ENCODE measurements at regions not wholly inside any gene's neighbourhood (a gene's known extent, or its start where the extent isn't known, plus 50 kb on each side); places are given as distances from the start of the nearest gene placed in this dataset.

GRCh38 chr13:89279374-89279773 is 1608.2 kb downstream of the SLITRK5 start:
- no peak overlapping the region for H3K4me3 ChIP-seq
- no peaks in the 10 kb centered on the region for H3K4me1 ChIP-seq (replicated peaks)
- no peaks in the 10 kb centered on the region for H3K36me3 ChIP-seq
- no peak overlapping the region for H3K27ac ChIP-seq
- H3K27me3 ChIP-seq (replicated peaks), result no peaks in the 10 kb centered on the region
- no peaks in the 10 kb centered on the region for H3K9me3 ChIP-seq (replicated peaks)
- DNase-seq (ENCODE audit: low read depth in 1 of 2, low spot score in 2 of 2), result no peak

DNA sequence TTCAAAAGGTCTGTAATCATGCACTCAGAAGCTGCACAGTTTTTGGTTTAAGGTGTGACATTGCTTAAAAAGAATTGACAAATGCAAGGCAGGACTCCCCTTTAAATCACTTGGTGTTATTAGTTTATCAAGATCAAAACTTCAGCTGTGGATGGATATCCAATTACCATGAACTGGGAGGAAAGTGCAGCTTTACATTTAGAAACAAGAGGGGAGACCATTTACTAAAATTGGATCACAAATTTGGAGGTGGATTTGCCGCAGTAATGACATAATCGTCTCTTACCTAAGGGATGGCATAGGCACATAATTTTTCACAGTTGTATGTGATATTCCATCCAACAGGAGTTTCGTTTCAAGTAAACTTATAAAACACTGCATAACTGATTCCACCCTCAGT is 1610.2 kb downstream of the SLITRK5 start:
- Histone ChIP-seq H3K9me3 (replicated peaks) (no peaks in the 10 kb centered on the region), H3K27me3 (replicated peaks) (no peaks in the 10 kb centered on the region), H3K4me3 (no peak overlapping the region), H3K4me1 (replicated peaks) (no peaks in the 10 kb centered on the region), H3K36me3 (no peaks in the 10 kb centered on the region), H3K27ac (no peak overlapping the region)
- DNase-seq (ENCODE audit: low read depth in 1 of 2, low spot score in 2 of 2), result no peak

- no peaks in the 10 kb centered on the region for H3K27me3 ChIP-seq (replicated peaks)
- H3K36me3 ChIP-seq, result no peaks in the 10 kb centered on the region
- DNase-seq (ENCODE audit: low read depth in 1 of 2, low spot score in 2 of 2), result no peak
- H3K9me3 ChIP-seq (replicated peaks), result no peaks in the 10 kb centered on the region
- H3K27ac ChIP-seq, result no peak overlapping the region
- no peaks in the 10 kb centered on the region for H3K4me1 ChIP-seq (replicated peaks)
- H3K4me3 ChIP-seq, result no peak overlapping the region
Measured at GRCh38 chr13:89282241-89282640, 1611.1 kb downstream of the SLITRK5 start.

- Histone ChIP-seq H3K4me1 (replicated peaks) (no peaks in the 10 kb centered on the region), H3K9me3 (replicated peaks) (no peaks in the 10 kb centered on the region), H3K4me3 (no peak overlapping the region), H3K27me3 (replicated peaks) (no peaks in the 10 kb centered on the region), H3K36me3 (no peaks in the 10 kb centered on the region), H3K27ac (no peak overlapping the region)
- DNase-seq (ENCODE audit: low read depth in 1 of 2, low spot score in 2 of 2), result no peak
Measured at GRCh38 chr13:89287381-89287780, 1616.2 kb downstream of the SLITRK5 start.

GRCh38 chr13:89294115-89294867 is 1623.1 kb downstream of the SLITRK5 start:
- Histone ChIP-seq H3K27me3 (replicated peaks) (no peaks in the 10 kb centered on the region), H3K4me1 (replicated peaks) (no peaks in the 10 kb centered on the region), H3K9me3 (replicated peaks) (no peaks in the 10 kb centered on the region), H3K36me3 (no peaks in the 10 kb centered on the region), H3K27ac (no peak overlapping the region), H3K4me3 (no peak overlapping the region)
- no peak for DNase-seq (ENCODE audit: low read depth in 1 of 2, low spot score in 2 of 2)

DNA sequence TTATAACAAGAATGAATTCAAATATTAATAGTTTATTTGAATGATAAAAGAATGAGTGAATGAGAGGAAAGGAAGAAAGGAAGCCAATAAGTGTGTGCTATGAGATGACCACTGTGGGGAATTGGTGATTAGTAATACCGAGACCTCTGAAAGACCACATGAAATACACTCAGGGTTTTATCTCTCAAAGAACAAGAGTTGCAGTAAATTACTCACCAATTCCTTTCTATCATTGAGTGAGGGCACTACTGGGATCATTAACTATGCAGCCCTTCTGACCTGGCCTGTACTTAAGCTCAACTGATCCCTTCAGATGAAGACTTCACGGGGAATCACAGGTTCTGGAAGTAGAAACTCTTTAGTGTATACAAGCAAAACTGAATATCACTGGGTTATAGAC is 1636.1 kb downstream of the SLITRK5 start:
- H3K9me3 ChIP-seq (replicated peaks), result no peaks in the 10 kb centered on the region
- H3K4me3 ChIP-seq, result no peak overlapping the region
- H3K27me3 ChIP-seq (replicated peaks), result no peaks in the 10 kb centered on the region

GRCh38 chr13:89310943-89311672 is 1639.9 kb downstream of the SLITRK5 start:
- no peak overlapping the region for H3K27ac ChIP-seq
- H3K9me3 ChIP-seq (replicated peaks), result no peaks in the 10 kb centered on the region
- H3K27me3 ChIP-seq (replicated peaks), result no peaks in the 10 kb centered on the region
- no peaks in the 10 kb centered on the region for H3K36me3 ChIP-seq
- no peak overlapping the region for H3K4me3 ChIP-seq
- no peak for DNase-seq (ENCODE audit: low read depth in 1 of 2, low spot score in 2 of 2)
- no peaks in the 10 kb centered on the region for H3K4me1 ChIP-seq (replicated peaks)

More for the DNA sequence above, 1636.1 kb downstream of the SLITRK5 start:
- no peak for DNase-seq (ENCODE audit: low read depth in 1 of 2, low spot score in 2 of 2)
- Histone ChIP-seq H3K36me3 (no peaks in the 10 kb centered on the region), H3K27ac (no peak overlapping the region), H3K4me1 (replicated peaks) (no peaks in the 10 kb centered on the region)

GRCh38 chr13:89315287-89315686 is 1644.1 kb downstream of the SLITRK5 start:
- H3K4me1 ChIP-seq (replicated peaks), result no peaks in the 10 kb centered on the region
- no peak for DNase-seq (ENCODE audit: low read depth in 1 of 2, low spot score in 2 of 2)
- H3K27me3 ChIP-seq (replicated peaks), result no peaks in the 10 kb centered on the region
- H3K36me3 ChIP-seq, result no peaks in the 10 kb centered on the region
- no peak overlapping the region for H3K27ac ChIP-seq
- no peaks in the 10 kb centered on the region for H3K9me3 ChIP-seq (replicated peaks)
- no peak overlapping the region for H3K4me3 ChIP-seq

- no peak overlapping the region for H3K27ac ChIP-seq
- no peak overlapping the region for H3K4me3 ChIP-seq
- DNase-seq (ENCODE audit: low read depth in 1 of 2, low spot score in 2 of 2), result no peak
- H3K4me1 ChIP-seq (replicated peaks), result no peaks in the 10 kb centered on the region
- H3K9me3 ChIP-seq (replicated peaks), result no peaks in the 10 kb centered on the region
- H3K27me3 ChIP-seq (replicated peaks), result no peaks in the 10 kb centered on the region
- H3K36me3 ChIP-seq, result no peaks in the 10 kb centered on the region
Measured at GRCh38 chr13:89322466-89322865, 1651.3 kb downstream of the SLITRK5 start.

DNA sequence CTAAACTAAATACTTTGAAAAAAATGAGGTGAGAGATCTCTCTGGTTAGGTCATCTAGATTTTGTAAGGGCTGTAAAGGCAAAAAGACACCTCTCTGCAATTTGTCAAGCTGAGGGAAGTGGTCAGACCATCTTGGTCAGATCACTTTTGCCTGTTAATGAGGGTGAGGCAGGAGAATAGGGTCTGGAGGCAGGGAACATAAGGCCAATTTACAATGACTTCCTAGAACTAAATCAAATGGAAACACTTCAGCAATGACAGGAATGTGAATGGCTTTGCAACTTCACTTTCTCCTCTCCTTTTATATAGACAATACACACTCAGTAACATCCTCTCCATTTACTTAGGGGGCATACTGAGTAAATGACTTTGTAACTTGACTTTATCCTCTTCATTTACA is 1653.4 kb downstream of the SLITRK5 start:
- H3K4me3 ChIP-seq, result no peak overlapping the region
- H3K4me1 ChIP-seq (replicated peaks), result no peaks in the 10 kb centered on the region
- H3K9me3 ChIP-seq (replicated peaks), result no peaks in the 10 kb centered on the region
- DNase-seq (ENCODE audit: low read depth in 1 of 2, low spot score in 2 of 2), result no peak
- H3K27ac ChIP-seq, result no peak overlapping the region
- H3K36me3 ChIP-seq, result no peaks in the 10 kb centered on the region
- no peaks in the 10 kb centered on the region for H3K27me3 ChIP-seq (replicated peaks)

DNA sequence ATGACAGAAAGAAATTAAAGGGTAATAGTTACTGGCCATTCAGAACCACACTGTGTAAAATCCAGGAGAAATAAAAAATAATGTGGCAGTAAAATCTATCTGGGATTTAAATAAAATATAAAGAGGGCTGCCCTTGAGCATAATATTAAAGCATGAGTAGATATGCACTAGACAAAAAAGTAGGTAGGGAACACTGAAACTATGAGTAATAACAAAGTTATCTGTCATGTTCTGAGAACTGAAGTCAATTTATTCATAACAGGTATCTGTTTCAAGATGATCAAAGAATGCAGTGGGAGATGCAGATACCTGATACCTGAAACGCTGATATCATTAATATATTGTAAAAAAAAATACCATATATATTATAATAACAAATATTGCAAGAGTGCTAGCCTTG is 1672.0 kb downstream of the SLITRK5 start:
- H3K36me3 ChIP-seq, result no peaks in the 10 kb centered on the region
- no peak for DNase-seq (ENCODE audit: low read depth in 1 of 2, low spot score in 2 of 2)
- H3K27ac ChIP-seq, result no peak overlapping the region
- no peaks in the 10 kb centered on the region for H3K27me3 ChIP-seq (replicated peaks)
- no peaks in the 10 kb centered on the region for H3K9me3 ChIP-seq (replicated peaks)
- H3K4me1 ChIP-seq (replicated peaks), result no peaks in the 10 kb centered on the region
- H3K4me3 ChIP-seq, result no peak overlapping the region

DNA sequence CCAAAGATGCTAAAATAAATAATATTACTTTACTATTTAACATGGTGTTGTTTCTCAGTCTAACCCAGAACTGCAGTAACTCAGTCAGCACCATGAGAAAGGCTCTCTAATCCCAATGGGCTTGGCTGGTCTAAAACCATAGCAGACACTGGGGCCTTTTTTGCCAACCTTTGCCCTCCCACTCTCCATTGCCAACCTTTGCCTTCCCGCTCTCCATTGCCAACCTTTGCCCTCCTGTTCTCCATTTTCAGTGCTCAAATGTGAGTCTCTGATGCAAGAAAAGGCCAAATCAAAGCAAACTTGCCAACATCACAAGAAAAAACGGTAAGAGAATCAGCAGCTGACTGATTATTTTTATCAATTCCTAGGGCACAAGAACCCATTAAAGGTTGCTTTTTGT is 1681.2 kb downstream of the SLITRK5 start:
- H3K27ac ChIP-seq, result no peak overlapping the region
- H3K36me3 ChIP-seq, result no peaks in the 10 kb centered on the region
- no peak overlapping the region for H3K4me3 ChIP-seq
- no peaks in the 10 kb centered on the region for H3K4me1 ChIP-seq (replicated peaks)
- no peaks in the 10 kb centered on the region for H3K27me3 ChIP-seq (replicated peaks)
- no peaks in the 10 kb centered on the region for H3K9me3 ChIP-seq (replicated peaks)
- DNase-seq (ENCODE audit: low read depth in 1 of 2, low spot score in 2 of 2), result no peak

- Histone ChIP-seq H3K4me1 (replicated peaks) (no peaks in the 10 kb centered on the region), H3K36me3 (no peaks in the 10 kb centered on the region), H3K9me3 (replicated peaks) (no peaks in the 10 kb centered on the region), H3K4me3 (no peak overlapping the region), H3K27me3 (replicated peaks) (no peaks in the 10 kb centered on the region), H3K27ac (no peak overlapping the region)
- DNase-seq (ENCODE audit: low read depth in 1 of 2, low spot score in 2 of 2), result no peak
Measured at GRCh38 chr13:89361909-89362308, 1690.7 kb downstream of the SLITRK5 start.

DNA sequence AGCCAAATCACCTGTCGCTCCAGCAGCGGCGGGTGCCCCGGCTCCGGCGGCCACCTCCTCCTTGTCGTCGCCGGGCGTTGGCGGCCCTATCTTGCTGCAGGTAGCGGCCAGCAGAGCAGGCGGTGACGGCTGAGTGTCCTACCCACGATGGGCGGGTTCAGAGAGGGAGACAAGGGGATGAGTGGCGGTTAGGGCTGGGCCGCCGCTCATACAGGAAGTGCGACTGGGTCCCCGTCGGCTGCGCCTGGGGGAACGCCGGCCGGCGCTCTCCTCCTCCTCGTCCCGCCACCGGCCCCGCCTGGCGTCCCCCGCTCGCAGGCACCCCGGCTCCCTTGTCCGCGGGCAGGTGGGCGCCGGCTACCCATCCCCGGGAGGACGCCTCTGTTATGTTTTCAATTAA is 1692.0 kb downstream of the SLITRK5 start:
- no peaks in the 10 kb centered on the region for H3K9me3 ChIP-seq (replicated peaks)
- DNase-seq (ENCODE audit: low read depth in 1 of 2, low spot score in 2 of 2), result no peak
- H3K4me3 ChIP-seq, result no peak overlapping the region
- H3K4me1 ChIP-seq (replicated peaks), result no peaks in the 10 kb centered on the region
- H3K27ac ChIP-seq, result no peak overlapping the region
- no peaks in the 10 kb centered on the region for H3K36me3 ChIP-seq
- no peaks in the 10 kb centered on the region for H3K27me3 ChIP-seq (replicated peaks)
